ENCODE measurements at regions not wholly inside any gene's neighbourhood (a gene's known extent, or its start where the extent isn't known, plus 50 kb on each side); places are given as distances from the start of the nearest gene placed in this dataset.

DNA sequence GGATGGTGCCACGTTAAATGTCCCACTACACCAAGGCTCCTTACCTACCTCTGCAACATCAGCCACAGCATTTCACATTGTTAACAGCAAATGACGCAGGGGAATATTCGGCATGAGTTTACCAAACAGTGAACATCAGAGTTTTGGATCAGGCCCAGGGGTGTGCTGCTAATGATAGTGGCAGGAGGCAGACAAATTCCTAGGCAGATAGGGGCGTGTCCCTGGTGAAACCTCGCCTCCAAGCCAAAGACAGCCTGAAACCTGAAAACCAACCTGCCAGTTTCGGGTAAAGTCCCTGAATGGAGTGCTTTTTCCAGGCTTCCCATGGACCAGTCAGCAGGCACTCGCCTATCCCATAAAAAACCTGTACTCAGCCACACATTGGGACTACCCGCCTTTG, 133.6 kb downstream of the SH3BGRL2 start:
- no peak for DNase-seq (ENCODE audit: low spot score)

GRCh38 chr6:79763301-79763700, 132.2 kb downstream of the SH3BGRL2 start:
- DNase-seq (ENCODE audit: low spot score), result no peak

GRCh38 chr6:79762370-79762769, 131.2 kb downstream of the SH3BGRL2 start:
- DNase-seq (ENCODE audit: low spot score), result peak; percentile 48

GRCh38 chr6:79756496-79756895, 125.4 kb downstream of the SH3BGRL2 start:
- no peak for DNase-seq (ENCODE audit: low spot score)

- DNase-seq (ENCODE audit: low spot score), result no peak
Measured at GRCh38 chr6:79755967-79756366, 124.8 kb downstream of the SH3BGRL2 start.

Data from RKO (cell line).